ENCODE measurements at regions not wholly inside any gene's neighbourhood (a gene's known extent, or its start where the extent isn't known, plus 50 kb on each side); places are given as distances from the start of the nearest gene placed in this dataset.

DNA sequence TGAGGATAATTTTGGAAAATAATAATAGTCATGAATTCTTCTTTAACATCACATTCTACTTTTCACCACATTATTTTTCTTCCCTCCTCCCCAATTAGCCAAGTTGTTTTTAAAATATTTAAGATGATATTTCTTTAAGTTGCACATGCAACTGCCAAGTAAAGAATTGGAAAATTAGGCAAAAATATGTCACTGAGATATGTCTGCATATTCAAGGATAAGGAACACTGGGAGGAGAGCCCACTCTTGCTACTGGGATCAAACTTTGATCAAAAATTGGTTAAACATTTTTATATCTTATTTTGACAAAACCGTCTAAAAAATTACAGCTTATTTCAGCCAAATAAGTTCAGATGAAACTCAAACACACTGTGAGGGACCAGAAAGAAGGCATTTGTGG lies 231.2 kb upstream of the TMTC1 start:
- no peak for DNase-seq

DNA sequence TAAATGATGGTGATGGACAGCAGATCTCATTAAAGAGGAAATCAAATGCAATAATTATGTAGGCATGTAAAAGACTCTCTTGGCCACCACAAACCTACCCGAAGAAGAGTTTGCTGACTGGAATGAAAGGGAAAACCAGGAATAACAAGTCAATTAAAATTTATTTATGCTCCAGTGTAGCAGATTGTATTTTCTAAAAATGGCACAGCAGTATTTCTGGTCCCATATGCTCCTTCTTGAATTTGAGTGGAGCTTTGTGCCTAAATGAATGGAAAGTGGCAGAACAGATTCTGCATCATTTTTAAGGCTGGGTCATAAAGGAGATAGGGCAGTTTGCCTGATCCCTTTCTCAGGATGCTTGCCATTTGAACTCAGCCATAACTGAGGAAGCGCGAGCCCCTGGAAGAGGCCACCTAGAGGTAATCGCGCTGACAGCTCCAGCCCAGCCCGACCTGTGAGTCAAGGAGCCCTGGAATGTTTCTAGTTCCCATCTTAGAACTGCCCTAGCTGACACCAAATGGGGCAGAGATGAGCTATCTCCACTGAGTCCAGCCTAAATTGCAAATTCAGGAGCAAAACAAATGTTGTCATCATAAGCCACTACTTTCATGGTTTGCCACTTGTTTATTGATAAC lies 229.2 kb upstream of the TMTC1 start:
- DNase-seq, result no peak

DNA sequence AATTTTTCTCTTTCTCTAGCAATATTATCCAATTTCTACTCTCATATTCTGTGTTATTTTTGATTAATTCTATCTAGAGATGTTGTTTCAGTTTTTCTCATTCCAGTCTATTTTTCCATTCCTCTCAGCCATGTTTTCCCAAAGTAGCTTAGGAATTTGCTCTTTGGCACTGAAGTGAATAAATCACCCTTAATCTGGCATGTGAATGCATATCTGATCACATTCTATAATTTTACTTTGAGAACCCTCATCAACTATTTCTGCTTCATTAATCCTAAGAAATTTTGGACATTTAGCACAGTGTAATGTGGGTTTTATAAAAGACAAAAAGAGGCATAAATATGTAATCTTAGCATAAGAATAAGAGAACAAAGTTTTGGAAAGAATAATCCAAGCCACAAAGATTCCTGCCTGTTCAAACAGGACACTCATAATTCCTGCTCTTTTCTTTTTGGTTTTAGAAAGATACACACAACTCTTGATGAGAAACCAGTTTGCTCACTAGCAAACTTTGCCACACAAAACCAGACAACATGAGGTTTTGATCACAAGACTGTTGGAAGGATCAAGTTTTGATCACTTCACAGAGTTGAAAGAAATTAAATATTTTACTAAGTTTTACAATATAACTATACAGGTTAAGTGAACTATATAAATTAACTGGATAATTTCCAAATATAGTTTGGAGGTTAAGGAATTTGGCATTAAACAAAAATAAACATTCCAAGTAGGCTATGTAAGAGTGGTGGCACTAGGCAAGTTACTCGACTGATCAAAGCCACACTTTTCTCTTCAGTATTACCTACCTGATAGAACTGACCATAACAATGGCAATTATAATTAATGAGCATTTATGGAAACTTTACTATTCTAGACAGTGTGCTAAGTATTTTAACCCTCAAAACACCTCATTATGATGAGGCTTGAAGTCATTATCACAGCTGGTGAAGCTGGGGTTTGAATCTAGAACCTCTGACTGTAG lies 226.6 kb upstream of the TMTC1 start:
- DNase-seq, result peak; percentile 47

DNA sequence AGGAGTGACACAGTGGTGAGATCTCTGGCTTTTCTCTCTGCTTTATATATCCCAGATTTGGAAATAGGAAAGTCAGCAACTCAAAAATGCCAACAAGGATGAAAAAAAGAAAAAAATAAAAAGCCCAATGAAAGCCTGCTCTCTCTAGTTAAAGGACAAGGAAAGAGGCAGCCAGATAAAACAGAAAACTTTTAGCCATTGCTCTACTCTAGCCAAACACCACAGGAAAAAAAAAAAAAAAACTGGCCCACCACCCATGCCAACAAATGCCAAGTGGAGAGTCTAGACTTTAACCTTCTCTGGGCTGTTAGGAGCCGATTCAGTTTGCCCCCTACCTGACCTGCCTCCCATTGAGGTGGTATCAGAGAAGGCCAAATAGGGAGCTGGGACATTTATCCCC lies 222.3 kb upstream of the TMTC1 start:
- DNase-seq, result no peak

GRCh38 chr12:30003321-30003720 lies 219.6 kb upstream of the TMTC1 start:
- no peak for DNase-seq

DNA sequence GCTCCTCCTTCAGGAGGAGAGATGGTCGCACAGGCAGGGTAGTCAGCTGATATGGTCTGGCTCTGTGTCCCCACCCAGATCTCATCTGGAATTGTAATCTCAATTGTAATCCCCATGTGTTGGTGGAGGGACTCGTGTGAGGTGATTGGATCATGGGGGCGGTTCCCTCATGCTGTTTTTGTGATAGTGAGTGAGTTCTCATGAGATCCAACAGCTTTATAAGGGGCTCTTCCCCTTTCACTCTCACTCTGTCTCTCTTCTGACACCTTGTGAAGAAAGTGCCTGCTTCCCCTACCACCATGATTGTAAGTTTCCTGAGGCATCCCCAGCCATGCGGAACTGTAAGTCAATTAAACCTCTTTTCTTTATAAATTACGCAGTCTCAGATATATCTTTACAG lies 218.9 kb upstream of the TMTC1 start:
- no peak for DNase-seq

- peak; percentile 47 for DNase-seq
These were observed 216.7 kb upstream of the TMTC1 start for GRCh38 chr12:30000401-30000800.

GRCh38 chr12:29996993-29997392 lies 213.3 kb upstream of the TMTC1 start:
- no peak for DNase-seq

- no peak for DNase-seq
These were observed 208.6 kb upstream of the TMTC1 start for GRCh38 chr12:29992366-29992765.

- no peak for DNase-seq
These were observed 208.2 kb upstream of the TMTC1 start for GRCh38 chr12:29991924-29992323.

DNA sequence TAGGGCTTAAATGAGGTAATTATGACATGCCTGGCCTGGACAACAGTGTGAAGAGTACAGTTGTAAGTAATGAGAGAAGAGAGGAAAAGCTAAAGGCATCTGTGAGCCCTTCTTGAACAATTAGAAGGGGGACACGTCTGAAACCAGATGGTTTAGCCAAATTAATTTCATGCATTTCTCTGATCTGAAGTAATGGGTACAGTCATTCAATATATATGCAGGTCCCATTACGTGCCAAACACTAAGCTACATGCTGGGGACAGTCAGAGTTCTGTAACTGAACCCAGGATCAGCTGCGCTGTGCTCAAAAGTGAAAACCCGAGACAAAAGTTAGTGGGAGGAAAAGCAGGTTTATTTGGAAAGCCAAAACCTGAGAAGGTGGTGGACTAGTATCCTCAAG lies 207.2 kb upstream of the TMTC1 start:
- DNase-seq, result peak; percentile 3

GRCh38 chr12:29983851-29984250 lies 200.1 kb upstream of the TMTC1 start:
- DNase-seq, result no peak

DNA sequence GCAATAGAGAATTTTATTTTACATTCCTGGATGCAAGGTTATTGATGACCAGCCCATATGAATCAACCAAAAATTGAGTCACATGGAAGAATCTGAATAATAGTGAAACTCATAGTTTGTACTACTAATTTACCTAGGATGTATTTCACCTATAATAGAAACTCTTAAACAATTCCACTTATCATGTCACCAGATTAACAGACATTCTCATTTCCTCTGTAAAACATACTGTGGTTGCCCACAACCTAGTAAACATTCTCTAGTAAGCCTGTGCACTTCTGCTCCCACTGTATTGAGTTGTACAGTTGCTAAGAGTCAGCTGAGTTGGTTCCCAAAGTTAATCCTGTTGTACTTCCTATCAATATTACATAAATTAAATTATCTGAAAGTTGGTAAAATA lies 196.6 kb upstream of the TMTC1 start:
- no peak for DNase-seq

- no peak for DNase-seq
These were observed 187.7 kb upstream of the TMTC1 start for GRCh38 chr12:29971446-29971845.

DNA sequence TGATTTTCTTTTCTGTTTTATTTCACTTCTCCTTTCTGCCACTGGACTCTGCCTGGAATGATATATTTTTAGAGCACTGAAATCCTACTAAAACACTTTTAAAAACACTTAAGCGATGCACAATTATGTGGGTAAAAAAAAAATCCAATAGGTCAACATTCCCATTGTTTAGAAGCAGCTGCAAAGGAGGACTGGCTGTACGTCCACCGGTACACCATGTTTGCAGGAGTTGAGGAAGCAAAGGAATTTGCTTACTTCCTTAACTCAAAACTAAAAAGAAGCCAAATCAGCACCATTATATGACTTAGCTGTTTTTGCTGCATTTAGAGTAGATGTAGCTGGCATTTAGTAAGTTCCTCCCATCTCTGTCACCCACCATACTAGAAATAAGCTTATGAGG lies 186.8 kb upstream of the TMTC1 start:
- no peak for DNase-seq

DNA sequence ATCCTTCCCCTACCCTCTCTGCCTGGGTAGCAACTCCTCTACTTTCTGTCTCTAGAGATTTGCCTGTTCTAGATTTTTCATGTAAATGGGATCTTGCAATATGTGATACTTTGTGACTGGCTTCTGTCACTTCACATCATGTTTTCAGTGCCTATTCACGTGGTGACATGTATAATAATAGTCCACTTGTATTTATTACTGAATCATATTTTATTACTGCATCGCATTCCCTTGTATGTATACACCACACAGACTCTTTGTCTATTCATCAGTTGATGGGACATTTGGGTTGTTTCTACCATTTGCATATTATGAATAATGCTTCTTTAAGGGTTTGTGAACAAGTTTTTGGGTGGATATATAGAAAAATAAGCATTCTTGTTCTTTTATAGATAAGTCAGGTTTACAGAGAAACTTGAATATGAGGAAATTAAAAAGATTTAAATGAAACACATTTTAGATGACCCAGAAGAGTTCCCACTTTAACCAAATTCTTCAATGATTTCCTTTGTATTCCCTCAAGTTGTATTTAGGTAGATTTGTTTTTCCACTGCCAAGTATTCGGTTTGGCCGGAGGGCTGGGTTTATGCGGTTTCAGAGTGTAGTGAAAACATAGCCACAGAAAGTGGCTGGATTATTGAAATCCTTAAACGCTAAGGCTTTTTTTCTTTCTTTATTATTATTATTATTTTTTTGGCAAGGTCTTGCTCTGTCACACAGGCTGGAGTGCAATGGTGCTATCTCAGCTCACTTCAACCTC lies 178.7 kb upstream of the TMTC1 start:
- DNase-seq, result no peak

DNA sequence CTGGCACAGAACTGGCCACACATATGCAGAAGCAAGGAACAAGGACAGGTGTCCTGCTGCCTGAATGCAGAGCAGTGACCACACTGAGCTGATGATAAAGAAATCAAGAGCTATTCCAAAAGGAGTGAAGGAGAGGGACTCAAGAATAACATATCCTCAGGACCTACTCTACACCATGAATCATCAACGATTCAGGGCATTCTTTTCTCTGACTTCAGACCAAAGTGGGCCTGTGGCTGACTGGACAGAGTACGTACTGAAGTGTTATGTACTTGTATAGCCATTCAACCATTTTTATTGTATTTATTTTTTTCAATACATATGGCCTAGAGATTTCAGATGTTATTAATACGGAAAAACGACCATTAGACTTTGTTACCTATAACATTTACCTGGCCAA lies 177.5 kb upstream of the TMTC1 start:
- DNase-seq, result peak; percentile 3

DNA sequence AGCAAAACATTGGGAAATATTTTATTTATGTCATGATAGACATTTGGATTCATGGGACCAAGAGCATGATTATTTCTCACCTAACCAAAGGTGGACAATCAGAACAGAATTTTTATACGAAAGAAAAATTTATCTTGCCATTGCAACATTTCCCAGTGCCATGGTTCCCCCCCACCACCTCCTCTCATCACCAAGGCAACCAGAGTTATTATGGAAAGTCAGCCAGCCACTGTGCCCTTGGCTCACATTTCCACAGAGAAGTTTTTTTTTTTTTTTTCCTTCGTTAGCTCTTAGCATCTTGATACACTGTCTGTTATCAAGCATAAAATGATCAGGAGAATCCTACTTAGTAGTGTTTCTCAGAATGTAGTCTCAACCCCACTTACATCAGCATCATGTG lies 176.4 kb upstream of the TMTC1 start:
- DNase-seq, result no peak

DNA sequence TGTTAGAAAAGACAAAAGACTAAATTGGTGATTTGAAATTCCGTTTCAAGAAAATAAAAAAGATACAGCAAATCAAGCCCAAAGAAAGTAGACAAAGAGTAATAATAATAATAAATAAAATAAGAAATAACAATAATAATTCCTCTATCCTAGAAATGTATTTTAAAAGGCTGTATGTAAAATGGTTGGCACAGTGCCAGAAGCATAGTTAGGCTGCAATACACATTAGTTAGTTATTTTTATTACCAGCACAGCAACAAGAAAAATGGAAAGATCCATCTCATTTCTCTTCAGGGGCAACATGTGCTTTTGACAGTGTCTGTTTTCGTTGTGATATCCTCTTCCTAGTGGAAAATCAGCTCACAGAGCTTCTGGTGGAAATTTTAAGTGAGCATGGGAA lies 174.1 kb upstream of the TMTC1 start:
- no peak for DNase-seq

DNA sequence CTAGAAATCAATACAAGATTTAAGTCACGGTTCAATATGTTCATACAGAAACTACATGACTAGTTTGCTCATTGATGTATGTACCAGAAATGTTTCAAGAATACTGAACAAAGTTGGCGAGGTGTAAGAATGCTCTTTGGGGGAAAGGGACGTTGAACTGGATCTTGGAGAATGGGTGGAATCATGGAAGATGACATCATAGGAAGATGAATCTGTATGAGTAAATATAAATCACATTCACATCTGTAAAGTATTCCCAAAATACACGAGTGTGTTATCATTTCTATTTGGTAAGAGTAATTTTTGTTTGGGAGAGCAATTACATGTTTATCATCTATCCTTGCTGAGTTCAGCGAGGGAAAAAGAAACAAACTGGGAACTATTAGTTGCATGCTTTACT lies 162.2 kb upstream of the TMTC1 start:
- no peak for DNase-seq

DNA sequence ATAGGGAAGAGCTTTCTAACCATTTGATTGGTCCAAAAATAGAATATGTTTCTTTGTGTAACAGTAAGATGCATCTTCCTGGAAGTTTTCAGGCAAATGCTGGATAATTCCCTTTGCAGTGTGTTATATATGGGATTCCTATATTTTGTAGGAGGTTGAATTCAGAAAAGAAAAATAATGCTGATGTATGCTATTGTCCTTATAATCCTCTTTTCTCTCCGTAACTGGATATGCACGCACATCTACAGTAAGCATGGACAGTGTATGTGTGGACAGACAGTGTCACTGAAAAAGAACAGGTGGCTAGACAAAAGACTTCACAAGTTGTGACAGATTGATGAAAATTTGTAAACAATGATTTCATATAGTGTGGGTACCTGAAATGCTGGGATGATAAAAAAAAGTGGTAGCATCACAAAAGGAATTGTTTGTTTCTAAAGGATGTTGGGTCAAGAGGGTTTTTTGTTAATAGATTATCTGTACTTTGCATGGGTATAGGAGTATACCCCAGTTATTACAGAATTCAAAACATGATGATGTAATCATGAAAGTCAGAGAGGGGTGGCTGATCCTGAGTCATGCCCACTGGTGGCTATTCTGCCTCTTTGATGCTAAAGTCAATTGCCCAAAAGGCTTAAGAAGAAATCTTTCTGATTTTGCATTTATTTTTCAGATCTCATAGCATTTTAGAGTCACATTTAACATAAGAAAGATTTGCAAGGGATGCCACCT lies 160.7 kb upstream of the TMTC1 start:
- DNase-seq, result no peak

- no peak for DNase-seq
These were observed 159.9 kb upstream of the TMTC1 start for GRCh38 chr12:29943683-29944082.

DNA sequence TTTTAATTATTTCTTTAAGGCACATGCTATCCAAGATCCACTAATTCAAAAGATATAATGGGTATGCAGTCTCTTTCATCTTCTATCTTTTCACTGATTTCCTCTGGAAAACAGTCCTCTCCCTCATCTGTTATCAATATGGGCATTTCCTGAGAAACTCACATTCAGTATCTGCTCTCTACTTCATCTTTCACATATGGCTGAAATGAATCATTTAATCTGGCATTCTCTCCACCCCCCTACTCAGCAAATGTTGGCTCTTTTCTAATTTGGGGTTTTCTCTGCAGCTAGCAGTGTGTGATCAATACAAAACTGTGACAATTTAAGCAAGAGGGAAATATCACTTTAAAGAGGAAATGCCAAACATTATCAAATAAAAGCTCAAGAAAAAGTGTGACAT lies 157.1 kb upstream of the TMTC1 start:
- no peak for DNase-seq

Measured in fibroblast of upper back skin (primary cell).